Neural progenitor cell (in vitro differentiated cells): ENCODE measurements at regions not wholly inside any gene's neighbourhood (a gene's known extent, or its start where the extent isn't known, plus 50 kb on each side); places are given as distances from the start of the nearest gene placed in this dataset.
"Not testable (repeated sequence)": the region's sequence is repeated elsewhere in the genome, so short reads cannot be mapped to it uniquely, and the experiment has no call there.

Experiments
- DNase-seq: peaks from one replicate; pipeline ENCODE4 v3.0.0-alpha.2; 2016; ENCODE audit warnings: low spot score
- H2AFZ ChIP-seq: fragments of 200-600 bp; sonication (generic); replicated peaks from 2 replicates; pipeline ENCODE4 v1.6.1; 2016; ENCODE audit warnings: antibody characterized with exemption
- H3F3A ChIP-seq: fragments of 200-600 bp; sonication (generic); 2 replicates; pipeline ENCODE4 v1.6.1; 2016; ENCODE audit warnings: antibody characterized with exemption, low read depth
- H3K27ac ChIP-seq: fragments of 200-600 bp; sonication (generic); 2 replicates; pipeline ENCODE4 v1.5.1; 2016; ENCODE audit warnings: mild to moderate bottlenecking
- H3K27me3 ChIP-seq: fragments of 200-600 bp; sonication (generic); 2 replicates; pipeline ENCODE4 v1.6.1; 2016; ENCODE audit warnings: mild to moderate bottlenecking, moderate library complexity
- H3K36me3 ChIP-seq: fragments of 200-600 bp; sonication (generic); 2 replicates; pipeline ENCODE4 v1.5.1; 2016
- H3K4me1 ChIP-seq: fragments of 200-600 bp; sonication (generic); 2 replicates; pipeline ENCODE4 v1.6.1; 2016; ENCODE audit warnings: mixed run types
- H3K4me2 ChIP-seq: fragments of 200-600 bp; sonication (generic); 2 replicates; pipeline ENCODE4 v1.6.1; 2016
- H3K4me3 ChIP-seq: fragments of 200-600 bp; sonication (generic); 2 replicates; pipeline ENCODE4 v1.5.1; 2016
- H3K79me2 ChIP-seq: fragments of 200-600 bp; sonication (generic); 2 replicates; pipeline ENCODE4 v1.6.1; 2016; ENCODE audit warnings: low read depth
- H3K9ac ChIP-seq: fragments of 200-600 bp; sonication (generic); 2 replicates; pipeline ENCODE4 v1.6.1; 2016
- H3K9me3 ChIP-seq: fragments of 200-600 bp; sonication (generic); 2 replicates; pipeline ENCODE4 v1.5.1; 2016; ENCODE audit warnings: low read depth
- H4K20me1 ChIP-seq: fragments of 200-600 bp; sonication (generic); 2 replicates; pipeline ENCODE4 v1.6.1; 2016; ENCODE audit warnings: low read depth
- H3K27ac Mint-ChIP-seq: 3 replicates; pipeline ENCODE4 v1.8.0; 2021; ENCODE audit warnings: mixed read lengths
- H3K27me3 Mint-ChIP-seq: 2 replicates; pipeline ENCODE4 v1.8.0; 2022; ENCODE audit warnings: low read depth, mild to moderate bottlenecking, inconsistent platforms, moderate library complexity, mixed read lengths; ENCODE audit not compliant: insufficient read depth
- H3K36me3 Mint-ChIP-seq: 3 replicates; pipeline ENCODE4 v1.8.0; 2021; ENCODE audit warnings: mixed read lengths
- H3K4me1 Mint-ChIP-seq: 3 replicates; pipeline ENCODE4 v1.8.0; 2021; ENCODE audit warnings: mixed read lengths
- H3K4me3 Mint-ChIP-seq: 3 replicates; pipeline ENCODE4 v1.8.0; 2021; ENCODE audit warnings: mild to moderate bottlenecking, moderate library complexity, mixed read lengths
- H3K9me3 Mint-ChIP-seq: 3 replicates; pipeline ENCODE4 v1.8.0; 2020; ENCODE audit warnings: mixed read lengths
- EZH2 ChIP-seq: fragments of 200-600 bp; sonication (generic); IDR thresholded peaks from 2 replicates; pipeline ENCODE4 v1.6.1; 2017; ENCODE audit warnings: antibody characterized with exemption, mild to moderate bottlenecking, moderate library complexity
- EZH2phosphoT487 ChIP-seq: fragments of 200-600 bp; sonication (generic); IDR thresholded peaks from 2 replicates; pipeline ENCODE4 v1.6.1; 2017; ENCODE audit warnings: antibody characterized with exemption
- TF ChIP-seq, protein P1 (sequence below): fragments of 200-600 bp; sonication (generic); IDR thresholded peaks from 2 replicates; pipeline ENCODE4 v1.5.1; 2017; ENCODE audit warnings: antibody characterized with exemption, mild to moderate bottlenecking

DNA sequence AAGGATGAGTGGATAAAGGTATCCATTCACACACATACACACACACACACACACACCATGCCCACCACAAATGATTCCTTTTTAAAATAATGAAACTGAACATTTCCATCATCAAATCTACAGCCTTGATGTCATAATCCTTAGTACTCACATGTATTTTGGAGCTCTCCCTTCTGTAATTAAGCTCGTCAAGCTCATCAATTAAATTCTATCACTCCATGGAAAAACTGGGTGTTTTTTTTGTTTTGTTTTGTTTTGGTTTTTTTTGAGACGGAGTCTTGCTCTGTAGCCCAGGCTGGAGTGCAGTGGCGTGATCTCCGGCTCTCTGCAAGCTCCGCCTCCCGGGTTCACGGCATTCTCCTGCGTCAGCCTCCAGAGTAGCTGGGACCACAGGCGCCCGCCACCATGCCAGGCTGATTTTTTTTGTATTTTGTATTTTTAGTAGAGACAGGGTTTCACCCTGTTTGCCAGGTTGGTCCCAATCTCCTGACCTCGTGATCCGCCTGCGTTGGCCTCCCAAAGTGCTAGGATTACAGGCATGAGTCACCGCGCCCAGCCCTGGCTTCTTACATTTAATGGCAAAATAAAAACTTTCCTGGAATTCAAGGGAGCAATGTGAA lies 78.6 kb upstream of the RGPD4 start:
- H3K27ac Mint-ChIP-seq = no peak overlapping the region
- Histone ChIP-seq H3K27me3 (no peaks in the 10 kb centered on the region), H3K9ac (no peak overlapping the region), H3K4me2 (no peak overlapping the region), H3K4me1 (no peaks in the 10 kb centered on the region), H3K36me3 (no peaks in the 10 kb centered on the region), H3F3A (no peaks in the 10 kb centered on the region), H2AFZ (no peak overlapping the region), H3K27ac (no peak overlapping the region), H4K20me1 (no peaks in the 10 kb centered on the region), H3K9me3 (no peaks in the 10 kb centered on the region), H3K79me2 (no peaks in the 10 kb centered on the region), H3K4me3 (no peak overlapping the region)
- no peaks in the 10 kb centered on the region for H3K36me3 Mint-ChIP-seq
- peaks cover 5% of the 10 kb centered on the region for H3K9me3 Mint-ChIP-seq
- TF ChIP-seq, protein P1, sequence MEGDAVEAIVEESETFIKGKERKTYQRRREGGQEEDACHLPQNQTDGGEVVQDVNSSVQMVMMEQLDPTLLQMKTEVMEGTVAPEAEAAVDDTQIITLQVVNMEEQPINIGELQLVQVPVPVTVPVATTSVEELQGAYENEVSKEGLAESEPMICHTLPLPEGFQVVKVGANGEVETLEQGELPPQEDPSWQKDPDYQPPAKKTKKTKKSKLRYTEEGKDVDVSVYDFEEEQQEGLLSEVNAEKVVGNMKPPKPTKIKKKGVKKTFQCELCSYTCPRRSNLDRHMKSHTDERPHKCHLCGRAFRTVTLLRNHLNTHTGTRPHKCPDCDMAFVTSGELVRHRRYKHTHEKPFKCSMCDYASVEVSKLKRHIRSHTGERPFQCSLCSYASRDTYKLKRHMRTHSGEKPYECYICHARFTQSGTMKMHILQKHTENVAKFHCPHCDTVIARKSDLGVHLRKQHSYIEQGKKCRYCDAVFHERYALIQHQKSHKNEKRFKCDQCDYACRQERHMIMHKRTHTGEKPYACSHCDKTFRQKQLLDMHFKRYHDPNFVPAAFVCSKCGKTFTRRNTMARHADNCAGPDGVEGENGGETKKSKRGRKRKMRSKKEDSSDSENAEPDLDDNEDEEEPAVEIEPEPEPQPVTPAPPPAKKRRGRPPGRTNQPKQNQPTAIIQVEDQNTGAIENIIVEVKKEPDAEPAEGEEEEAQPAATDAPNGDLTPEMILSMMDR = no peak
- TF ChIP-seq EZH2phosphoT487 (no peak), EZH2 (no peak)
- peaks cover 7% of the 10 kb centered on the region for H3K27me3 Mint-ChIP-seq
- peaks cover 3% of the 10 kb centered on the region for H3K4me1 Mint-ChIP-seq
- H3K4me3 Mint-ChIP-seq = no peak overlapping the region
- no peak for DNase-seq

DNA sequence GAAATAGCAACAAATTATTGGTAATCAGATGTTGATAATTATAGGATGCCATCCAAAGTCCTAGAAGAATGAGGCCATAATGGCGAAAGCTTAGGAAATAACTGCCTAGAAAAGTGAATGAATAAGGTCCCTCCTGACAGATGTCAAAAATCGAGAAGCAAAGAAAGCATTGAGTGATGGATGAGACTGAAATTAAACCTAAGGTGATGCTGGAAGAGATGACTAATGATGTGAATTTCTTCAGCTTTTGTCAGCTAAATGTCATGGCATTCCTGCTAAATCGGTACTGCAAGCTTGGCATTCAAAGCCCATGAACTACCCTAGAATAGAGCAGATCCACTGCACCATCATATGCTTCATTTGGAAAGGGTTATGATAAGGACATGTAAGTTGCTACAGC lies 74.8 kb upstream of the RGPD4 start:
- Mint-ChIP-seq H3K4me1 (no peaks in the 10 kb centered on the region), H3K27ac (no peak overlapping the region), H3K4me3 (no peak overlapping the region), H3K27me3 (no peaks in the 10 kb centered on the region), H3K36me3 (no peaks in the 10 kb centered on the region), H3K9me3 (peaks cover 5% of the 10 kb centered on the region)
- Histone ChIP-seq H4K20me1 (no peaks in the 10 kb centered on the region), H3K9ac (no peak overlapping the region), H3K9me3 (no peaks in the 10 kb centered on the region), H3K27ac (no peak overlapping the region), H2AFZ (no peak overlapping the region), H3K4me1 (no peaks in the 10 kb centered on the region), H3K4me2 (no peak overlapping the region), H3K36me3 (no peaks in the 10 kb centered on the region), H3F3A (no peaks in the 10 kb centered on the region), H3K27me3 (no peaks in the 10 kb centered on the region), H3K4me3 (no peak overlapping the region), H3K79me2 (no peaks in the 10 kb centered on the region)
- TF ChIP-seq, protein P1 = no peak
- no peak for TF ChIP-seq EZH2
- no peak for TF ChIP-seq EZH2phosphoT487
- no peak for DNase-seq

DNA sequence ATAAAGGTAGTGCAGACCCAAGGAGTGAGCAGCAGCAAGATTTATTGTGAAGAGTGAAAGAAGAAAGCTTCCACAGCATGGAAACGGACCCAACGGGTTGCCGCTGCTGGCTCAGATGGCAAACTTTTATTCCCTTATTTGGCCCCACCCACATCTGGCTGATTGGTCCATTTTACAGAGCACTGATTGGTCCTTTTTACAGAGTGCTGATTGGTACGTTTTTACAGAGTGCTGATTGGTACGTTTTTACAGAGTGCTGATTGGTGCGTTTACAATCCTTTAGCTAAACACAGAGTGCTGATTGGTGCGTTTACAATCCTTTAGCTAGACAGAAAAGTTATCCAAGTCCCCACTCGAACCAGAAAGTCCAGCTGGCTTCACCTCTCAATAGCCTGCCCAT lies 72.9 kb upstream of the RGPD4 start:
- not testable (repeated sequence) for H3K9me3 ChIP-seq, H3K27ac ChIP-seq, H4K20me1 ChIP-seq, H3K4me2 ChIP-seq, H3K9me3 Mint-ChIP-seq, H3K79me2 ChIP-seq, H3K27me3 Mint-ChIP-seq, H2AFZ ChIP-seq, H3F3A ChIP-seq, H3K36me3 ChIP-seq, H3K4me1 ChIP-seq, DNase-seq, H3K4me3 Mint-ChIP-seq, H3K27ac Mint-ChIP-seq, H3K4me1 Mint-ChIP-seq, H3K4me3 ChIP-seq, H3K9ac ChIP-seq, H3K36me3 Mint-ChIP-seq, H3K27me3 ChIP-seq

DNA sequence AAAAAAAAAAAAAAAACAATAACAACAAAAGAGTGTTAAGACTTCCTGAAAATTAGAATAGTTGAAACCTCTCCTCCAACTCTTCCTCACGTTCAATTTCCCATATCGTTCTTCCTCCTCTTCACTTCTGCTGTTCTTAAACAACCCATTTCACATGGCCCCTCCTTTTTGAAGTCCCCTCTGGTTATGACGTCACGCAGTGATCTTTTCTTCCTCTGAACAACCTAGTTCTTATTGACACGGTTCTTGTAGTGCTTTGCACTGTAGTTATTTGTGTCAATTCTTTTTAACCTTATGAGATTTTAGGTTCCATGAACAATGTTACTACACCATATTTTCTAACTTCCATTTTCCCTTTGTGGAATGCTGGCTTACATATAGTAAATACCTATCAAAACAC lies 69.5 kb upstream of the RGPD4 start:
- DNase-seq = no peak
- no peaks in the 10 kb centered on the region for H3K4me1 Mint-ChIP-seq

More for the DNA sequence above, 69.5 kb upstream of the RGPD4 start:
- no peaks in the 10 kb centered on the region for H3K27me3 ChIP-seq
- peaks cover 4% of the 10 kb centered on the region for H3K4me1 ChIP-seq
- TF ChIP-seq EZH2phosphoT487 = no peak
- no peak for TF ChIP-seq EZH2
- TF ChIP-seq, protein P1 = no peak
- no peak overlapping the region for H3K4me3 ChIP-seq
- H3K79me2 ChIP-seq = no peaks in the 10 kb centered on the region
- H3K9me3 ChIP-seq = no peaks in the 10 kb centered on the region
- no peak overlapping the region for H2AFZ ChIP-seq
- H3K4me3 Mint-ChIP-seq = no peak overlapping the region
- H3K27ac Mint-ChIP-seq = no peak overlapping the region
- H4K20me1 ChIP-seq = no peaks in the 10 kb centered on the region
- no peaks in the 10 kb centered on the region for H3K27me3 Mint-ChIP-seq
- no peak overlapping the region for H3K9ac ChIP-seq
- peaks cover 3% of the 10 kb centered on the region for H3K9me3 Mint-ChIP-seq
- H3K36me3 Mint-ChIP-seq = no peaks in the 10 kb centered on the region
- H3F3A ChIP-seq = no peaks in the 10 kb centered on the region
- no peaks in the 10 kb centered on the region for H3K36me3 ChIP-seq
- H3K27ac ChIP-seq = no peak overlapping the region
- no peak overlapping the region for H3K4me2 ChIP-seq
